ENCODE measurements at regions not wholly inside any gene's neighbourhood (a gene's known extent, or its start where the extent isn't known, plus 50 kb on each side); places are given as distances from the start of the nearest gene placed in this dataset.

DNA sequence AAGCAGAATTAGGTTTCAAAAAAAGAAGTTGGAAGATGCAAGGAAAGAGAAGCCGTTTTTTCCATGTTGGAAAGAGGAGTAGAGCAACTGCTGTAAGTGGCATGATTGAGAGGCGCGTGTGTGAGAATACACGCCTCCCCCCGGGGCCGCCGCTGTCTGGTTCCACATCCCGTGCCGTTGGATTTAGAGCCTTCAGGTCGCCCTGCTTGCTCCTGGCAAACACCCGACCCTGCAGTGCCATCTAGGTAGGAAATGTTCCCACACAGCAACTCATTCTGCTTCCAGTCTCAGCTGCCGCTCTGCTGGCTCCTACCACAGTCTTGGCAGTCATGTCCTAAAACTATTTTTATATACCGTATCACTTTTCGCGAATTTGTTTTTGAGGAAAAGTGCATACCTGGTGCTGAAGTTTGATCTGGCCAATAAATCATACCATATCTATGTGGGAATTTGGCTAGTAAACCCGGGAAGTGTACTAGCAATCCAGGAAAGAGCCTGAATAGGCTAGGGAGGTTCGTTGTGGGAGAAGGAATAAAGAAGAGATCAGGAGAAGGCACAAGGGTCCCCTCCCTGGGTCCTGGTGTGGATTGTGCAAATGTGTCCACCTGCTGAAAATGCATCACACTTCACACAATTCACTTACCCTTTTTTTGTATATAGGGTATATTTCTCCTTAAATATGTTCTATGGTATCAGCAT, 372.7 kb downstream of the FBXO15 start:
- Histone ChIP-seq H3K4ac (ENCODE audit: low read depth in 1 of 2, low read length in 2 of 2) (no peak overlapping the region), H2AK5ac (ENCODE audit: low read length, severe bottlenecking) (no peak overlapping the region), H2BK15ac (ENCODE audit: low read depth, poor library complexity, severe bottlenecking) (no peak overlapping the region), H3K4me2 (ENCODE audit: low read length, poor library complexity, severe bottlenecking) (no peak overlapping the region), H3K18ac (ENCODE audit: low read depth in 1 of 2, low read length in 2 of 2) (no peak overlapping the region), H3K9ac (ENCODE audit: low read length) (no peak overlapping the region), H3K79me1 (replicated peaks; ENCODE audit: low read length, poor library complexity, severe bottlenecking) (no peaks in the 10 kb centered on the region), H2AFZ (ENCODE audit: low read depth, low read length) (no peak overlapping the region), H4K8ac (ENCODE audit: low read length) (no peak overlapping the region), H2BK12ac (ENCODE audit: low read length in 2 of 2) (no peak overlapping the region), H2BK5ac (ENCODE audit: low read depth, low read length, poor library complexity, severe bottlenecking) (no peak overlapping the region), H2BK120ac (ENCODE audit: low read depth, low read length) (no peak overlapping the region), H3K4me1 (ENCODE audit: control insufficient read depth, insufficient read depth, low read depth, low read length) (no peaks in the 10 kb centered on the region), H3K9me3 (ENCODE audit: control insufficient read depth, low read length) (no peaks in the 10 kb centered on the region), H3K14ac (ENCODE audit: low read length in 2 of 2) (no peak overlapping the region), H3K27ac (ENCODE audit: low read length, poor library complexity, severe bottlenecking) (no peak overlapping the region), H3K4me3 (ENCODE audit: insufficient read depth in 1 of 2, low read depth in 1 of 2, low read length in 2 of 2) (no peak overlapping the region), H3K36me3 (ENCODE audit: control insufficient read depth in 1 of 2, insufficient read depth in 2 of 2, low read depth in 1 of 2, low read length in 2 of 2) (no peaks in the 10 kb centered on the region), H3K27me3 (ENCODE audit: control insufficient read depth in 1 of 2, insufficient read depth in 1 of 2, low read length in 2 of 2) (no peaks in the 10 kb centered on the region), H3K23ac (ENCODE audit: low read length in 2 of 2) (no peak overlapping the region), H4K91ac (ENCODE audit: low read length) (no peak overlapping the region)
- DNase-seq = no peak
- WGBS = 62% methylated on average over 17 of the region's 17 CpGs

DNA sequence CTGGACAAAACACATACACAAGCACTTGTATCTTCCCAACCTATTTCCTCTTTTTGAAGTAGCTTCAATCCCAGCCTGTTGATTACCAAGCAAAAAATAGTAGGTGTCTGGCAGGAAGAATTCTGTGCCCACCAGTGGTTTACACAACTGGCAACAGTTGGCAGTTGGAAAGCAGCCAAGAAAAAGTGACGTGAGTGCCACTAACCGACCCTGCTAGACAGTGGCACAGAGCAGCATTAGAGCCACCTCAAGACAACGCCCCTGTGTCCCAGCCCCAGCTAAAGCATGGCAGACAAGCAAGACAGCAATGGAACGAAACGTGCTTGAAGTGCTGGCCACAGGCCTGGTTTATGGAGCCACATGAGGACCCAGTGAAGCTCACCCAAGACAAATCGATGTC, 379.6 kb downstream of the FBXO15 start:
- 92% methylated on average over 6 of the region's 6 CpGs for WGBS
- H2BK12ac ChIP-seq (ENCODE audit: low read length in 2 of 2) = peak overlapping the region in 1 of 2 experiments; percentile 21
- H4K8ac ChIP-seq (ENCODE audit: low read length) = no peak overlapping the region

DNA sequence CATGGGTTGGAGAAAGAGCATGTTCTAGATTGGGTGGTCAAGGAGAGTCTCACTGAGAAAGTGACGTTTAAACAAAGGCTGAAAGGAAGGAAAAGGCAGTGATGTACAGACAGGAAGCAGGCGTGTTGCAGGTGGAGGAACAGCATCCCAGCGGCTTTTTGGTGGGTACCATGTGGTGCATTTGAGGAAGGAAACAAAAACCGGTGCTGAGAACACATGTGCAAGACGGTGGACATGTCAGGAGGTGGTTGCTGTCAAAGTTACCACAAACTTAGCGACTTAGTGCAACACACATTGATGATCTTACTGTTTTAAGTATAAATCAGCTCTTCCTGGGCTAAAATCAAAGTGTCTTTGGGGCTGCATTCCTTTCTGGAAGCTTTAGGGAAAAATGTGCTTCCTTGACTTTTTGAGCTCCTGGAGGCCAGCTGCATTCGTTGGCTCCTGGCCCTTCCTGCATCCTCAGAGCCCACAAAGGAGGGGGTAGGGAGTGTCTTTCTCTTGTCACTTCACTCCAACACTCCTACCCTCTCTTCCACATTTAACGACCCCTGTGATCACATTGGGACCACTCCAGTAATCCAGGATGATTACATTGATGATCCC, 380.6 kb downstream of the FBXO15 start:
- no peak for DNase-seq
- H2BK15ac ChIP-seq (ENCODE audit: low read depth, poor library complexity, severe bottlenecking) = no peak overlapping the region
- no peak overlapping the region for H3K9ac ChIP-seq (ENCODE audit: low read length)
- no peaks in the 10 kb centered on the region for H3K79me1 ChIP-seq (replicated peaks; ENCODE audit: low read length, poor library complexity, severe bottlenecking)
- H4K8ac ChIP-seq (ENCODE audit: low read length) = no peak overlapping the region
- no peak overlapping the region for H3K18ac ChIP-seq (ENCODE audit: low read depth in 1 of 2, low read length in 2 of 2)
- H3K23ac ChIP-seq (ENCODE audit: low read length in 2 of 2) = no peak overlapping the region
- no peaks in the 10 kb centered on the region for H3K9me3 ChIP-seq (ENCODE audit: control insufficient read depth, low read length)
- H3K4me1 ChIP-seq (ENCODE audit: control insufficient read depth, insufficient read depth, low read depth, low read length) = no peaks in the 10 kb centered on the region
- no peak overlapping the region for H3K27ac ChIP-seq (ENCODE audit: low read length, poor library complexity, severe bottlenecking)
- H3K4ac ChIP-seq (ENCODE audit: low read depth in 1 of 2, low read length in 2 of 2) = no peak overlapping the region
- no peak overlapping the region for H2AK5ac ChIP-seq (ENCODE audit: low read length, severe bottlenecking)
- H3K4me2 ChIP-seq (ENCODE audit: low read length, poor library complexity, severe bottlenecking) = no peak overlapping the region
- H3K4me3 ChIP-seq (ENCODE audit: insufficient read depth in 1 of 2, low read depth in 1 of 2, low read length in 2 of 2) = no peak overlapping the region
- no peak overlapping the region for H4K91ac ChIP-seq (ENCODE audit: low read length)
- H3K36me3 ChIP-seq (ENCODE audit: control insufficient read depth in 1 of 2, insufficient read depth in 2 of 2, low read depth in 1 of 2, low read length in 2 of 2) = no peaks in the 10 kb centered on the region
- H3K14ac ChIP-seq (ENCODE audit: low read length in 2 of 2) = no peak overlapping the region
- H3K27me3 ChIP-seq (ENCODE audit: control insufficient read depth in 1 of 2, insufficient read depth in 1 of 2, low read length in 2 of 2) = no peaks in the 10 kb centered on the region
- no peak overlapping the region for H2BK120ac ChIP-seq (ENCODE audit: low read depth, low read length)
- H2BK12ac ChIP-seq (ENCODE audit: low read length in 2 of 2) = no peak overlapping the region
- H2AFZ ChIP-seq (ENCODE audit: low read depth, low read length) = no peak overlapping the region
- 94% methylated on average over 6 of the region's 8 CpGs for WGBS
- H2BK5ac ChIP-seq (ENCODE audit: low read depth, low read length, poor library complexity, severe bottlenecking) = no peak overlapping the region

More for the DNA sequence above, 379.6 kb downstream of the FBXO15 start:
- H3K27me3 ChIP-seq (ENCODE audit: control insufficient read depth in 1 of 2, insufficient read depth in 1 of 2, low read length in 2 of 2) = no peaks in the 10 kb centered on the region
- no peak for DNase-seq
- no peak overlapping the region for H3K23ac ChIP-seq (ENCODE audit: low read length in 2 of 2)
- H3K18ac ChIP-seq (ENCODE audit: low read depth in 1 of 2, low read length in 2 of 2) = no peak overlapping the region
- no peaks in the 10 kb centered on the region for H3K9me3 ChIP-seq (ENCODE audit: control insufficient read depth, low read length)
- no peak overlapping the region for H3K9ac ChIP-seq (ENCODE audit: low read length)
- no peaks in the 10 kb centered on the region for H3K79me1 ChIP-seq (replicated peaks; ENCODE audit: low read length, poor library complexity, severe bottlenecking)
- no peak overlapping the region for H2BK15ac ChIP-seq (ENCODE audit: low read depth, poor library complexity, severe bottlenecking)
- H3K4me2 ChIP-seq (ENCODE audit: low read length, poor library complexity, severe bottlenecking) = no peak overlapping the region
- no peak overlapping the region for H3K4ac ChIP-seq (ENCODE audit: low read depth in 1 of 2, low read length in 2 of 2)
- no peak overlapping the region for H4K91ac ChIP-seq (ENCODE audit: low read length)
- no peak overlapping the region for H3K4me3 ChIP-seq (ENCODE audit: insufficient read depth in 1 of 2, low read depth in 1 of 2, low read length in 2 of 2)
- H3K27ac ChIP-seq (ENCODE audit: low read length, poor library complexity, severe bottlenecking) = no peak overlapping the region
- no peaks in the 10 kb centered on the region for H3K36me3 ChIP-seq (ENCODE audit: control insufficient read depth in 1 of 2, insufficient read depth in 2 of 2, low read depth in 1 of 2, low read length in 2 of 2)
- H2BK5ac ChIP-seq (ENCODE audit: low read depth, low read length, poor library complexity, severe bottlenecking) = no peak overlapping the region
- H3K4me1 ChIP-seq (ENCODE audit: control insufficient read depth, insufficient read depth, low read depth, low read length) = no peaks in the 10 kb centered on the region
- no peak overlapping the region for H2BK120ac ChIP-seq (ENCODE audit: low read depth, low read length)
- H3K14ac ChIP-seq (ENCODE audit: low read length in 2 of 2) = peak overlapping the region in 1 of 2 experiments; percentile 55
- no peak overlapping the region for H2AFZ ChIP-seq (ENCODE audit: low read depth, low read length)
- H2AK5ac ChIP-seq (ENCODE audit: low read length, severe bottlenecking) = no peak overlapping the region

DNA sequence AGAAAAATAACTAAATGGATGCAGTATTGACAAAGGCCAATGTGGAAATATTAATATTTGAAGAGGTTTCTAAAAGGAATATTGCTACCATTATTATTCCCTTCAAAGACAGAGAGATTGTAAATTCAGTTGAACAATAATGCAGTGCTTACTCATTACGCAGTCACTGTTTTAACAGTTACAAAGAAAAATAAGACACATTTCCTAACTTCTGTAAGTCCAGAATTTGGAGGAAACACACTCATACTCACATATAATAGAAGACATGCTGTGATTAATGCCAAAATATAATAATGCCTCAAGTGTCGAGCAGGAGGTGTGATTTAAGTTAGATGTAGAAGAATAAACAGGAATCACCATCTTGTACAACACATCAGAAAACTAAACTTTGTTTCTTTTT, 389.2 kb downstream of the FBXO15 start:
- H3K36me3 ChIP-seq (ENCODE audit: control insufficient read depth in 1 of 2, insufficient read depth in 2 of 2, low read depth in 1 of 2, low read length in 2 of 2) = no peaks in the 10 kb centered on the region
- H3K4me2 ChIP-seq (ENCODE audit: low read length, poor library complexity, severe bottlenecking) = no peak overlapping the region
- no peaks in the 10 kb centered on the region for H3K79me1 ChIP-seq (replicated peaks; ENCODE audit: low read length, poor library complexity, severe bottlenecking)
- H3K14ac ChIP-seq (ENCODE audit: low read length in 2 of 2) = no peak overlapping the region
- DNase-seq = no peak
- H3K4me3 ChIP-seq (ENCODE audit: insufficient read depth in 1 of 2, low read depth in 1 of 2, low read length in 2 of 2) = no peak overlapping the region
- H3K18ac ChIP-seq (ENCODE audit: low read depth in 1 of 2, low read length in 2 of 2) = no peak overlapping the region
- no peak overlapping the region for H2BK5ac ChIP-seq (ENCODE audit: low read depth, low read length, poor library complexity, severe bottlenecking)
- H3K4me1 ChIP-seq (ENCODE audit: control insufficient read depth, insufficient read depth, low read depth, low read length) = peaks cover 1% of the 10 kb centered on the region
- no peak overlapping the region for H2AFZ ChIP-seq (ENCODE audit: low read depth, low read length)
- WGBS = 100% methylated on average over 1 of the region's 2 CpGs
- no peak overlapping the region for H3K23ac ChIP-seq (ENCODE audit: low read length in 2 of 2)
- no peak overlapping the region for H2BK15ac ChIP-seq (ENCODE audit: low read depth, poor library complexity, severe bottlenecking)
- no peak overlapping the region for H2BK12ac ChIP-seq (ENCODE audit: low read length in 2 of 2)
- no peak overlapping the region for H3K4ac ChIP-seq (ENCODE audit: low read depth in 1 of 2, low read length in 2 of 2)
- no peaks in the 10 kb centered on the region for H3K27me3 ChIP-seq (ENCODE audit: control insufficient read depth in 1 of 2, insufficient read depth in 1 of 2, low read length in 2 of 2)
- H4K91ac ChIP-seq (ENCODE audit: low read length) = no peak overlapping the region
- no peak overlapping the region for H2AK5ac ChIP-seq (ENCODE audit: low read length, severe bottlenecking)
- no peak overlapping the region for H3K9ac ChIP-seq (ENCODE audit: low read length)
- no peak overlapping the region for H2BK120ac ChIP-seq (ENCODE audit: low read depth, low read length)
- no peak overlapping the region for H4K8ac ChIP-seq (ENCODE audit: low read length)
- H3K9me3 ChIP-seq (ENCODE audit: control insufficient read depth, low read length) = no peaks in the 10 kb centered on the region
- no peak overlapping the region for H3K27ac ChIP-seq (ENCODE audit: low read length, poor library complexity, severe bottlenecking)
